ENCODE measurements at regions not wholly inside any gene's neighbourhood (a gene's known extent, or its start where the extent isn't known, plus 50 kb on each side); places are given as distances from the start of the nearest gene placed in this dataset.

DNA sequence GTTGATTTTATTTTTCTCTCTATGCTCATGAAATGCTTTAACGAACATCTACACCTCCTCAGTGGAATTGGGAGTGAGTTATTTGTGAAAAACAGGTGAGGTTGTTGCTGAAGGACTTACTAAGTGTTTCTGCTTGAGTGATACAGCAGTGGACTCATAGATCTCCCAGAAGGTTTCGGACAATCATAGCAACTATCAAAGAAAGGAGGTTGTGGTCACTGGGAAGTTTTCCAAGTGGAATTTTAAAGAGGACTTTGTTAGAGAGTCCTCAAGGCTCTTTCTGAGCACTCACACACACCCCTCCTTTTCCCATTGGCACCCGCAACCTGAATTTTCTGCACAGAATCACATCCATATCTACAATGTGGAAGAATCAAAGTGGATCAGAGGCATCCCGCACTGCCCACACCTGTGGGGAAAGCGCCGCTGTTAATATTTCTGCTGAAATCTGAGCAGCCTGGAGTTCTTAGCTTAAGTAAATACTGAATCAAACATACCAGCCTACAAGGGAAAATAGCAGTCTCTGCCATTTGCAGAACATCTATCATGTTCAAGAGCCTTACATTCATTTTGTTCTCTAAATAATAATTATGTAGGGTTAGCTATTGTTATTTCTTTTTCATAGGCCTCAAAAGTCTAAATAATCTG, 719.4 kb downstream of the DIAPH3 start:
- H3K36me3 ChIP-seq (ENCODE audit: insufficient read depth): no peaks in the 10 kb centered on the region
- no peaks in the 10 kb centered on the region for H3K4me1 ChIP-seq (ENCODE audit: low read depth, poor library complexity, severe bottlenecking)
- no peak overlapping the region for H3K27ac ChIP-seq
- H3K9ac ChIP-seq: no peak overlapping the region
- no peaks in the 10 kb centered on the region for H3K27me3 ChIP-seq (ENCODE audit: insufficient read depth, low read depth)
- no peak overlapping the region for H2AFZ ChIP-seq (ENCODE audit: low read depth)
- H3K4me3 ChIP-seq (IDR thresholded peaks at IDR 0.05; ENCODE audit: insufficient read depth, low read depth, low read length): no peak overlapping the region
- H3K79me2 ChIP-seq (ENCODE audit: insufficient read depth, low read depth): no peaks in the 10 kb centered on the region
- no peak for TF ChIP-seq CTCF (conservative IDR thresholded peaks at IDR 0.05; ENCODE audit: low read depth, low read length)
- no peak overlapping the region for H3K4me2 ChIP-seq
- H4K20me1 ChIP-seq (ENCODE audit: insufficient read depth): no peaks in the 10 kb centered on the region

GRCh38 chr13:59445812-59446211, 717.9 kb downstream of the DIAPH3 start:
- Histone ChIP-seq H3K9ac (no peak overlapping the region), H3K4me1 (ENCODE audit: low read depth, poor library complexity, severe bottlenecking) (no peaks in the 10 kb centered on the region), H3K4me2 (no peak overlapping the region), H3K36me3 (ENCODE audit: insufficient read depth) (no peaks in the 10 kb centered on the region), H3K79me2 (ENCODE audit: insufficient read depth, low read depth) (no peaks in the 10 kb centered on the region), H3K4me3 (IDR thresholded peaks at IDR 0.05; ENCODE audit: insufficient read depth, low read depth, low read length) (no peak overlapping the region), H4K20me1 (ENCODE audit: insufficient read depth) (no peaks in the 10 kb centered on the region), H3K27me3 (ENCODE audit: insufficient read depth, low read depth) (no peaks in the 10 kb centered on the region), H2AFZ (ENCODE audit: low read depth) (no peak overlapping the region), H3K27ac (no peak overlapping the region)
- TF ChIP-seq CTCF (conservative IDR thresholded peaks at IDR 0.05; ENCODE audit: low read depth, low read length): no peak

- H3K27ac ChIP-seq: no peak overlapping the region
- H3K27me3 ChIP-seq (ENCODE audit: insufficient read depth, low read depth): no peaks in the 10 kb centered on the region
- no peak overlapping the region for H3K9ac ChIP-seq
- H3K4me3 ChIP-seq (IDR thresholded peaks at IDR 0.05; ENCODE audit: insufficient read depth, low read depth, low read length): no peak overlapping the region
- no peak for TF ChIP-seq CTCF (conservative IDR thresholded peaks at IDR 0.05; ENCODE audit: low read depth, low read length)
- no peaks in the 10 kb centered on the region for H4K20me1 ChIP-seq (ENCODE audit: insufficient read depth)
- H2AFZ ChIP-seq (ENCODE audit: low read depth): no peak overlapping the region
- no peaks in the 10 kb centered on the region for H3K4me1 ChIP-seq (ENCODE audit: low read depth, poor library complexity, severe bottlenecking)
- H3K4me2 ChIP-seq: no peak overlapping the region
- no peaks in the 10 kb centered on the region for H3K79me2 ChIP-seq (ENCODE audit: insufficient read depth, low read depth)
- no peaks in the 10 kb centered on the region for H3K36me3 ChIP-seq (ENCODE audit: insufficient read depth)
Observed at GRCh38 chr13:59446391-59446790, 717.3 kb downstream of the DIAPH3 start.

DNA sequence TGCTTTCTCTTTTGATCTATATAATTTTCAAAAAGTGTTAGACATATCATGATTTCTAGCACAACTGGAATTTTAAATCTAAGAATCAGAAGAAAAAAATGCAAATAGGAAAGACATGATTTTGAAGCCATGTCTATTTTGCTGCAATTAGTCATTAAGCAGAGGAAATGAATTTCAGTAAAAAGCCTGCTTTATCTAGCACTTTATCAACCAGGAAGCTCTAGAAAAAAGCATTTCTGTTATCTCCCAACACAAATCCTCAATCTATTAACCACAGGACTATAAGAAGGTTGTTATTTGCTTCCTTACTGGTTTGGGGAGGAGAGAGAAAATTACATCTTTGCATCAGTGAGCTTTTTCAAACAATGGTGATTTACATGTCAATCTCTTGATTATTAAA, 716.7 kb downstream of the DIAPH3 start:
- no peak overlapping the region for H2AFZ ChIP-seq (ENCODE audit: low read depth)
- H3K4me1 ChIP-seq (ENCODE audit: low read depth, poor library complexity, severe bottlenecking): no peaks in the 10 kb centered on the region
- no peak overlapping the region for H3K4me2 ChIP-seq
- no peak overlapping the region for H3K27ac ChIP-seq
- H4K20me1 ChIP-seq (ENCODE audit: insufficient read depth): no peaks in the 10 kb centered on the region
- TF ChIP-seq CTCF (conservative IDR thresholded peaks at IDR 0.05; ENCODE audit: low read depth, low read length): no peak
- no peaks in the 10 kb centered on the region for H3K27me3 ChIP-seq (ENCODE audit: insufficient read depth, low read depth)
- H3K9ac ChIP-seq: no peak overlapping the region
- H3K36me3 ChIP-seq (ENCODE audit: insufficient read depth): no peaks in the 10 kb centered on the region
- H3K79me2 ChIP-seq (ENCODE audit: insufficient read depth, low read depth): no peaks in the 10 kb centered on the region
- no peak overlapping the region for H3K4me3 ChIP-seq (IDR thresholded peaks at IDR 0.05; ENCODE audit: insufficient read depth, low read depth, low read length)
